Testis (tissue), 2 donors: ENCODE measurements at regions not wholly inside any gene's neighbourhood (a gene's known extent, or its start where the extent isn't known, plus 50 kb on each side); places are given as distances from the start of the nearest gene placed in this dataset.

Experiments
- CTCF ChIP-seq, 3 experiments: fragments of 450-650 bp in 2 of 3; fragments of 200-600 bp in 1 of 3; sonication (generic) in 1 of 3; IDR thresholded peaks; one replicate each; pipeline ENCODE4 v1.5.1; 2016 to 2019; ENCODE audit warnings: antibody characterized with exemption in 3 of 3, mild to moderate bottlenecking in 2 of 3, moderate library complexity in 1 of 3
- POLR2A ChIP-seq: fragments of 450-650 bp; IDR thresholded peaks from one replicate; pipeline ENCODE4 v1.6.1; 2017; ENCODE audit warnings: antibody characterized with exemption, mild to moderate bottlenecking, moderate library complexity

- TF ChIP-seq CTCF (IDR thresholded peaks at IDR 0.05) (no peak), POLR2A (no peak)
Measured at GRCh38 chr12:127012109-127012508, 1254.9 kb upstream of the TMEM132C start.
